Activated CD4-positive, alpha-beta memory T cell treated with anti-CD3 and anti-CD28 coated beads for 36 hours (primary cell): ENCODE measurements at regions not wholly inside any gene's neighbourhood (a gene's known extent, or its start where the extent isn't known, plus 50 kb on each side); places are given as distances from the start of the nearest gene placed in this dataset.

ENCODE experiments used
- CTCF ChIA-PET: fragments of 350-600 bp; sonication (Branson Sonifier 250); formaldehyde crosslinking; loops from one replicate; lab custom pipeline; 2021; ENCODE audit warnings: antibody characterized with exemption, inconsistent platforms; lab: Charles Lee
- POLR2A ChIA-PET: fragments of 350-600 bp; sonication (Branson Sonifier 250); formaldehyde crosslinking; loops from one replicate; lab custom pipeline; 2021; ENCODE audit warnings: antibody characterized with exemption; lab: Charles Lee
- DNase-seq: peaks from one replicate; pipeline ENCODE4 v3.0.0-alpha.2; 2020
- H3K27ac Mint-ChIP-seq: one replicate; pipeline ENCODE4 v1.8.0; 2021; ENCODE audit warnings: mixed read lengths
- H3K27me3 Mint-ChIP-seq: one replicate; pipeline ENCODE4 v1.8.0; 2021; ENCODE audit warnings: mixed read lengths
- H3K36me3 Mint-ChIP-seq: one replicate; pipeline ENCODE4 v1.8.0; 2021; ENCODE audit warnings: mixed read lengths
- H3K4me1 Mint-ChIP-seq: one replicate; pipeline ENCODE4 v1.8.0; 2021; ENCODE audit warnings: low read depth, mixed read lengths
- H3K4me3 Mint-ChIP-seq: one replicate; pipeline ENCODE4 v1.8.0; 2021; ENCODE audit warnings: mild to moderate bottlenecking, mixed read lengths
- H3K9me3 Mint-ChIP-seq: one replicate; pipeline ENCODE4 v1.8.0; 2021; ENCODE audit warnings: mixed read lengths
- intact Hi-C: fragments of 100-400 bp; cut with micrococcal nuclease; formaldehyde crosslinking; loops from one replicate; pipeline ENCODE4 v1.15.1; 2023

GRCh38 chr12:66831495-66831894 is 152.6 kb upstream of the GRIP1 start:
- intact Hi-C loops = no loop called here
- H3K36me3 Mint-ChIP-seq = no peaks in the 10 kb centered on the region
- no peaks in the 10 kb centered on the region for H3K9me3 Mint-ChIP-seq
- no peaks in the 10 kb centered on the region for H3K27me3 Mint-ChIP-seq
- no peak overlapping the region for H3K4me3 Mint-ChIP-seq
- H3K4me1 Mint-ChIP-seq = peaks cover 22% of the 10 kb centered on the region
- H3K27ac Mint-ChIP-seq = no peak overlapping the region
- ChIA-PET POLR2A (no interaction called here), CTCF (no interaction called here)
- no peak for DNase-seq

GRCh38 chr12:66832997-66833396 is 154.1 kb upstream of the GRIP1 start:
- ChIA-PET POLR2A (no interaction called here), CTCF (no interaction called here)
- Mint-ChIP-seq H3K4me3 (no peak overlapping the region), H3K36me3 (no peaks in the 10 kb centered on the region), H3K9me3 (no peaks in the 10 kb centered on the region), H3K27ac (no peak overlapping the region), H3K4me1 (peaks cover 22% of the 10 kb centered on the region), H3K27me3 (peaks cover 1% of the 10 kb centered on the region)
- DNase-seq = no peak
- intact Hi-C loops = no loop called here

- Mint-ChIP-seq H3K27me3 (peaks cover 1% of the 10 kb centered on the region), H3K9me3 (no peaks in the 10 kb centered on the region), H3K4me1 (peaks cover 1% of the 10 kb centered on the region), H3K36me3 (no peaks in the 10 kb centered on the region), H3K4me3 (no peak overlapping the region), H3K27ac (no peak overlapping the region)
- DNase-seq = no peak
- intact Hi-C loops = no loop called here
- POLR2A ChIA-PET = no interaction called here
- CTCF ChIA-PET = no interaction called here
These were observed 157.9 kb upstream of the GRIP1 start for GRCh38 chr12:66836623-66837310.

GRCh38 chr12:66837311-66837627 is 158.4 kb upstream of the GRIP1 start:
- H3K4me1 Mint-ChIP-seq = no peaks in the 10 kb centered on the region
- ChIA-PET CTCF (no interaction called here), POLR2A (no interaction called here)
- no peaks in the 10 kb centered on the region for H3K36me3 Mint-ChIP-seq
- DNase-seq = no peak
- no peaks in the 10 kb centered on the region for H3K9me3 Mint-ChIP-seq
- no peak overlapping the region for H3K27ac Mint-ChIP-seq
- intact Hi-C loops = no loop called here
- no peak overlapping the region for H3K4me3 Mint-ChIP-seq
- peaks cover 1% of the 10 kb centered on the region for H3K27me3 Mint-ChIP-seq

GRCh38 chr12:66838366-66838765 is 159.5 kb upstream of the GRIP1 start:
- Mint-ChIP-seq H3K27me3 (peaks cover 3% of the 10 kb centered on the region), H3K4me1 (no peaks in the 10 kb centered on the region), H3K4me3 (no peak overlapping the region), H3K36me3 (no peaks in the 10 kb centered on the region), H3K9me3 (no peaks in the 10 kb centered on the region), H3K27ac (no peak overlapping the region)
- ChIA-PET POLR2A (no interaction called here), CTCF (no interaction called here)
- no peak for DNase-seq
- intact Hi-C loops = no loop called here

GRCh38 chr12:66848967-66849366 is 170.1 kb upstream of the GRIP1 start:
- Mint-ChIP-seq H3K36me3 (no peaks in the 10 kb centered on the region), H3K9me3 (no peaks in the 10 kb centered on the region)
- CTCF ChIA-PET = no interaction called here

GRCh38 chr12:66851134-66851533 is 172.3 kb upstream of the GRIP1 start:
- ChIA-PET CTCF (interaction anchor here (1.6 kb wide), 1 partner anchor 9 kb away, joined by 7 read pairs; no protein-coding TSS in a partner anchor), POLR2A (no interaction called here)
- no peaks in the 10 kb centered on the region for H3K27me3 Mint-ChIP-seq
- no peak for DNase-seq
- intact Hi-C loops = no loop called here
- H3K36me3 Mint-ChIP-seq = no peaks in the 10 kb centered on the region
- H3K4me1 Mint-ChIP-seq = no peaks in the 10 kb centered on the region
- no peaks in the 10 kb centered on the region for H3K9me3 Mint-ChIP-seq
- no peak overlapping the region for H3K4me3 Mint-ChIP-seq
- H3K27ac Mint-ChIP-seq = no peak overlapping the region

More at GRCh38 chr12:66848967-66849366, 170.1 kb upstream of the GRIP1 start:
- Mint-ChIP-seq H3K4me1 (no peaks in the 10 kb centered on the region), H3K27me3 (no peaks in the 10 kb centered on the region), H3K27ac (no peak overlapping the region), H3K4me3 (no peak overlapping the region)
- DNase-seq = no peak
- POLR2A ChIA-PET = no interaction called here
- intact Hi-C loops = no loop called here

- Mint-ChIP-seq H3K27ac (no peak overlapping the region), H3K4me1 (no peaks in the 10 kb centered on the region), H3K36me3 (no peaks in the 10 kb centered on the region), H3K27me3 (no peaks in the 10 kb centered on the region), H3K4me3 (no peak overlapping the region), H3K9me3 (no peaks in the 10 kb centered on the region)
- ChIA-PET POLR2A (interaction anchor here (0.6 kb wide), 1 partner anchor 38 kb away, joined by 4 read pairs; no protein-coding TSS in a partner anchor), CTCF (interaction anchor here (1.6 kb wide), 1 partner anchor 8 kb away, joined by 7 read pairs; no protein-coding TSS in a partner anchor)
- no peak for DNase-seq
- intact Hi-C loops = no loop called here
These were observed 173.2 kb upstream of the GRIP1 start for GRCh38 chr12:66852091-66852490.

- Mint-ChIP-seq H3K4me1 (no peaks in the 10 kb centered on the region), H3K27ac (no peak overlapping the region), H3K27me3 (no peaks in the 10 kb centered on the region), H3K4me3 (no peak overlapping the region), H3K36me3 (no peaks in the 10 kb centered on the region), H3K9me3 (no peaks in the 10 kb centered on the region)
- intact Hi-C loops = no loop called here
- CTCF ChIA-PET = no interaction called here
- POLR2A ChIA-PET = no interaction called here
- DNase-seq = no peak
These were observed 173.9 kb upstream of the GRIP1 start for GRCh38 chr12:66852765-66853164.

- intact Hi-C loops = no loop called here
- POLR2A ChIA-PET = no interaction called here
- Mint-ChIP-seq H3K27ac (no peak overlapping the region), H3K4me1 (no peaks in the 10 kb centered on the region), H3K9me3 (no peaks in the 10 kb centered on the region), H3K36me3 (no peaks in the 10 kb centered on the region), H3K4me3 (no peak overlapping the region), H3K27me3 (peaks cover 3% of the 10 kb centered on the region)
- CTCF ChIA-PET = interaction anchor here (0.8 to 3.5 kb wide), 6 partner anchors 8 to 1969 kb away, joined by 3 to 19 read pairs (median 6); no protein-coding TSS in a partner anchor
- no peak for DNase-seq
These were observed 181.0 kb upstream of the GRIP1 start for GRCh38 chr12:66859751-66860440.

GRCh38 chr12:66860752-66861750 is 182.2 kb upstream of the GRIP1 start:
- H3K27me3 Mint-ChIP-seq = peaks cover 3% of the 10 kb centered on the region
- H3K4me3 Mint-ChIP-seq = no peak overlapping the region
- H3K36me3 Mint-ChIP-seq = no peaks in the 10 kb centered on the region
- no peaks in the 10 kb centered on the region for H3K4me1 Mint-ChIP-seq
- intact Hi-C loops = loop anchor here (1.0 kb wide), 3 partner anchors 144 to 172 kb away; no protein-coding TSS in a partner anchor
- no peaks in the 10 kb centered on the region for H3K9me3 Mint-ChIP-seq
- H3K27ac Mint-ChIP-seq = no peak overlapping the region
- DNase-seq = peak; percentile 73
- ChIA-PET CTCF (interaction anchor here (0.6 to 3.5 kb wide), 10 partner anchors 9 to 1971 kb away, joined by 3 to 19 read pairs (median 5); no protein-coding TSS in a partner anchor), POLR2A (no interaction called here)
